ENCODE measurements at regions not wholly inside any gene's neighbourhood (a gene's known extent, or its start where the extent isn't known, plus 50 kb on each side); places are given as distances from the start of the nearest gene placed in this dataset.
A peak's percentile ranks its signal among the peaks of the same experiment; 100 is the strongest.

DNA sequence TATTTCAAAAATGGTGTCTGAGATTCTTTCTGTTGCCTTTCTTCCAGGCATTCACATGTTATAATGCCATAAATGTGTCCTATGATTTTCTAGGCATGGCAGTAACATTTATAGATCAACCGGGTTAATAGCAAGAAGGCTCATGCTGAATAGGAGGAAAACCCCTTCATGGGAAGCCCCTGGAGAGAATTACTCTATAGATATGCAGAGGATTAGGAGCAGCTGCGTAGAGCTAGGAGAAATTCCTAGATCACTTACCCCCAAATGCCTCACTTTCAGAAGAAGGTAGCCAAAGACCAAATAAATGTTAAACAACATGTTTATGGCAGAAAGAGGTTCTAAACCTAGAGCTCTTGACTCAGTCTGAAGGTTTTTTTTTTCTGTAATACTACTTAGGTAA lies 153.4 kb upstream of the CTNNA2 start:
- TF ChIP-seq CTCF (conservative IDR thresholded peaks at IDR 0.05): no peak
- Mint-ChIP-seq H3K36me3 (ENCODE audit: low read depth) (no peaks in the 10 kb centered on the region), H3K9me3 (no peaks in the 10 kb centered on the region), H3K4me3 (no peak overlapping the region), H3K4me1 (peaks cover 8% of the 10 kb centered on the region), H3K27me3 (ENCODE audit: insufficient read depth) (no peaks in the 10 kb centered on the region), H3K27ac (no peak overlapping the region)
- Histone ChIP-seq H3K27ac (ENCODE audit: low read depth, low read length) (no peak overlapping the region), H3K36me3 (ENCODE audit: control insufficient read depth, insufficient read depth, low read length) (no peaks in the 10 kb centered on the region), H3K9ac (ENCODE audit: extremely low read depth, low read length, poor library complexity, severe bottlenecking) (no peak overlapping the region), H3K4me1 (ENCODE audit: control insufficient read depth, insufficient read depth, low read length) (no peaks in the 10 kb centered on the region), H3K9me3 (ENCODE audit: control insufficient read depth, low read length) (peaks cover 10% of the 10 kb centered on the region), H3K27me3 (ENCODE audit: control insufficient read depth, insufficient read depth, low read length, poor library complexity, severe bottlenecking) (no peaks in the 10 kb centered on the region), H3K4me3 (ENCODE audit: low read length) (no peak overlapping the region)
- DNase-seq: no peak
- WGBS, 2 experiments (ENCODE audit: insufficient coverage in 1 of 2, insufficient read length in 1 of 2): 29 to 40% methylated on average over 1 to 2 of the region's 2 CpGs

- no peak for TF ChIP-seq CTCF (conservative IDR thresholded peaks at IDR 0.05)
- H3K27me3 Mint-ChIP-seq (ENCODE audit: insufficient read depth): no peaks in the 10 kb centered on the region
- H3K9ac ChIP-seq (ENCODE audit: extremely low read depth, low read length, poor library complexity, severe bottlenecking): no peak overlapping the region
- no peaks in the 10 kb centered on the region for H3K4me1 ChIP-seq (ENCODE audit: control insufficient read depth, insufficient read depth, low read length)
- H3K36me3 Mint-ChIP-seq (ENCODE audit: low read depth): no peaks in the 10 kb centered on the region
- H3K27ac Mint-ChIP-seq: no peak overlapping the region
- H3K4me3 ChIP-seq (ENCODE audit: low read length): no peak overlapping the region
- H3K36me3 ChIP-seq (ENCODE audit: control insufficient read depth, insufficient read depth, low read length): no peaks in the 10 kb centered on the region
- H3K27me3 ChIP-seq (ENCODE audit: control insufficient read depth, insufficient read depth, low read length, poor library complexity, severe bottlenecking): no peaks in the 10 kb centered on the region
- no peak for DNase-seq
- no peak overlapping the region for H3K27ac ChIP-seq (ENCODE audit: low read depth, low read length)
- no peak overlapping the region for H3K4me3 Mint-ChIP-seq
- peaks cover 11% of the 10 kb centered on the region for H3K9me3 ChIP-seq (ENCODE audit: control insufficient read depth, low read length)
- H3K4me1 Mint-ChIP-seq: peaks cover 8% of the 10 kb centered on the region
- WGBS, 2 experiments (ENCODE audit: insufficient coverage in 1 of 2, insufficient read length in 1 of 2): 93% methylated on average over 1 of the region's 1 CpG; no CpG with 5 or more reads in 1 of the 2 experiments
- no peaks in the 10 kb centered on the region for H3K9me3 Mint-ChIP-seq
Measured at GRCh38 chr2:79355569-79355968, 157.3 kb upstream of the CTNNA2 start.

DNA sequence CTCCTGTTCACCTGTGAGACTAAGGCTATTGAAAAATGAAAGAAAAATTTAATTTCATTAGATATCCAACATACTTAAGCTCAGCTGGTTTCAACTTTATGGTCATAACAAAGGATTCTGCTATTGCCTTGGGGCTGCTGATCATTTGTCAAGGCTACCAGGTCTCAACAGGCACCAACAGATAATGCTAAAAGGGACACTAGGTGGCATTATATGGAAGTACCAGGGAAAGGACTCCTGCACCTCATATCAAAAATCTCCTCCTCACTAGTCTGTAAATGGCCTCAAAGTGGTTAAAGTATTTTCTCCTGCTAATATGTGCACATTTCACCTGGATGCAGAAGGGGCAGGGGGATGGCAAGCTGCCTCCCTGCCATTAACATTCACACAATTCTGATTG lies 167.9 kb upstream of the REG3A start:
- Histone ChIP-seq H3K4me1 (ENCODE audit: control insufficient read depth, insufficient read depth, low read length) (no peaks in the 10 kb centered on the region), H3K9ac (ENCODE audit: extremely low read depth, low read length, poor library complexity, severe bottlenecking) (no peak overlapping the region), H3K36me3 (ENCODE audit: control insufficient read depth, insufficient read depth, low read length) (no peaks in the 10 kb centered on the region), H3K9me3 (ENCODE audit: control insufficient read depth, low read length) (no peaks in the 10 kb centered on the region), H3K27me3 (ENCODE audit: control insufficient read depth, insufficient read depth, low read length, poor library complexity, severe bottlenecking) (no peaks in the 10 kb centered on the region), H3K4me3 (ENCODE audit: low read length) (no peak overlapping the region), H3K27ac (ENCODE audit: low read depth, low read length) (no peak overlapping the region)
- no peak overlapping the region for H3K27ac Mint-ChIP-seq
- H3K9me3 Mint-ChIP-seq: no peaks in the 10 kb centered on the region
- TF ChIP-seq CTCF (conservative IDR thresholded peaks at IDR 0.05): peak; percentile 61
- no peaks in the 10 kb centered on the region for H3K36me3 Mint-ChIP-seq (ENCODE audit: low read depth)
- peaks cover 18% of the 10 kb centered on the region for H3K4me1 Mint-ChIP-seq
- no peak overlapping the region for H3K4me3 Mint-ChIP-seq
- no peak for DNase-seq
- no peaks in the 10 kb centered on the region for H3K27me3 Mint-ChIP-seq (ENCODE audit: insufficient read depth)
